Thoracic aorta (tissue), 2 donors: ENCODE measurements at regions not wholly inside any gene's neighbourhood (a gene's known extent, or its start where the extent isn't known, plus 50 kb on each side); places are given as distances from the start of the nearest gene placed in this dataset.

ENCODE experiments used
- ATAC-seq: fragments of 150-250 bp; one replicate; pipeline ENCODE4 v1.8.0; 2017; ENCODE audit warnings: low read depth; ENCODE audit not compliant: insufficient number of reproducible peaks, low FRiP score
- DNase-seq: peaks from one replicate; pipeline ENCODE4 v3.0.0-alpha.2; 2020; ENCODE audit warnings: low spot score
- H3K27ac ChIP-seq, 2 donors: fragments of 200-600 bp; sonication (generic); 1 replicate in 1 of 2; 2 replicates in 1 of 2; pipeline ENCODE4 v1.5.1; 2016; ENCODE audit warnings: mild to moderate bottlenecking in 2 of 2, moderate library complexity in 2 of 2
- H3K27me3 ChIP-seq: fragments of 200-600 bp; sonication (generic); replicated peaks from 2 replicates; pipeline ENCODE4 v1.6.0; 2016; ENCODE audit warnings: mild to moderate bottlenecking; ENCODE audit not compliant: insufficient read depth
- H3K36me3 ChIP-seq: fragments of 200-600 bp; sonication (generic); one replicate; pipeline ENCODE4 v1.5.1; 2016
- H3K4me1 ChIP-seq, 2 donors: fragments of 200-600 bp; sonication (generic); 1 replicate in 1 of 2; 2 replicates in 1 of 2; pipeline versions ENCODE4 v1.5.1 to v1.6.0; 2016; ENCODE audit warnings: low read depth in 2 of 2, mild to moderate bottlenecking in 1 of 2; ENCODE audit not compliant: control insufficient read depth in 1 of 2
- H3K4me3 ChIP-seq: fragments of 200-600 bp; sonication (generic); 2 replicates; pipeline ENCODE4 v1.5.1; 2016; ENCODE audit warnings: mild to moderate bottlenecking
- H3K9me3 ChIP-seq: fragments of 200-600 bp; sonication (generic); 2 replicates; pipeline ENCODE4 v1.5.1; 2016
- TF ChIP-seq, protein P1 (sequence below): fragments of 200-600 bp; sonication (generic); IDR thresholded peaks from one replicate; pipeline ENCODE4 v1.5.1; 2019; ENCODE audit warnings: antibody characterized with exemption

DNA sequence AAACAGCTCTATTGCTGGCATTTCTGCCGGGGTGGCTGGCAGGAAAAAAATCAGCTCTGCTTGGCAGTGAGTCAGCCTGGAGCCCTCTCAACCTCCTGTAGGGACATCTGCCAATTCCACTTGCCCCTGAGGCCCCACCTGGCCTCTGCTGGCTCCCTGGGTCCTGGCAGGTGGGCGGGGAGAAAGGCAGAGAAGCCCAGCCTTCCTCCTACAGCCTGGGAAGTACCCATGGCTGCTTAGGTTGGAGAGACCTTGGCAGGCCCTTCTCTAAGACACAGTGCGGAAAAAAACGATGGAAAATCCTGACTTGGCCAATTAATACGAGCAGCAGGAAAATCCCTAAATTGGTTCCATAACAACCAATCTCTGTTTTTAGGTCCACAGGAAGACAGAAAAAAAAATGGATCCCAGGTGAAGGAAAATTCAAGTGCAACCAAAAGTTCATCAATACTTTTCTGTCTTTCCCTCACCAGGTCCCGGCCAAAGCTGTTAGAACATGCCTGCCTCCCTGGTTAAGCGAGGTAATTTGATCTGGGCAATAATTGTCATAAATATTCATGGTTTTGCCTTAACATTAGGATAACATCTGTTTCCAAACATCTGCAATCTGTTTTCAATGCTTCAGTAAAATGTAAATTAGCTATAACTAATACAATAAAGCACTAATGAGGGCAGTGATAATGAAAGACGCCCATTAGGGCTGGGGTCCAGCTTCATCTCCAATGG is 245.9 kb downstream of the TFCP2L1 start:
- Histone ChIP-seq H3K4me3 (no peak overlapping the region), H3K36me3 (no peaks in the 10 kb centered on the region), H3K9me3 (no peaks in the 10 kb centered on the region), H3K27me3 (no peaks in the 10 kb centered on the region), H3K4me1 (peaks cover 0 to 6% of the 10 kb centered on the region in 2 donors), H3K27ac (no peak overlapping the region)
- ATAC-seq = no peak
- DNase-seq = no peak
- TF ChIP-seq, protein P1, sequence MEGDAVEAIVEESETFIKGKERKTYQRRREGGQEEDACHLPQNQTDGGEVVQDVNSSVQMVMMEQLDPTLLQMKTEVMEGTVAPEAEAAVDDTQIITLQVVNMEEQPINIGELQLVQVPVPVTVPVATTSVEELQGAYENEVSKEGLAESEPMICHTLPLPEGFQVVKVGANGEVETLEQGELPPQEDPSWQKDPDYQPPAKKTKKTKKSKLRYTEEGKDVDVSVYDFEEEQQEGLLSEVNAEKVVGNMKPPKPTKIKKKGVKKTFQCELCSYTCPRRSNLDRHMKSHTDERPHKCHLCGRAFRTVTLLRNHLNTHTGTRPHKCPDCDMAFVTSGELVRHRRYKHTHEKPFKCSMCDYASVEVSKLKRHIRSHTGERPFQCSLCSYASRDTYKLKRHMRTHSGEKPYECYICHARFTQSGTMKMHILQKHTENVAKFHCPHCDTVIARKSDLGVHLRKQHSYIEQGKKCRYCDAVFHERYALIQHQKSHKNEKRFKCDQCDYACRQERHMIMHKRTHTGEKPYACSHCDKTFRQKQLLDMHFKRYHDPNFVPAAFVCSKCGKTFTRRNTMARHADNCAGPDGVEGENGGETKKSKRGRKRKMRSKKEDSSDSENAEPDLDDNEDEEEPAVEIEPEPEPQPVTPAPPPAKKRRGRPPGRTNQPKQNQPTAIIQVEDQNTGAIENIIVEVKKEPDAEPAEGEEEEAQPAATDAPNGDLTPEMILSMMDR = no peak

DNA sequence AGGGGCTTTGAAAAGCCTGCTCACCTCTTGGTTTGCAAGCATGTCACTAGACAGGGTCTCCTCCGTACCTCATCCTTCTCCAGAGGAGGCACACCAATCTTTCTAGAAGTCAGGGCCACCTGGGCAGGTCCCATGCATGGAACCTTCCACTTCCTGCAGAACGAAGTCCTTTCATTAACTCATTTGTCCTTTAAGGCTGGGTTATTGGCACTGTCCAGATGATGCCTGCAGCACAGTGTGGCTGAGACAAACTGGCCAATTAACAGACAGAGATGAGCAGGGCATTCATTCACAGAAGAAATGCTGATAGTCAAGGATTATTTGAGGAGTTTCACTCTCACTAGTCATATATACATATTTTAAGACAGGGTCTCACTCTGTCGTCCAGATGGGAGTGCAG is 245.3 kb downstream of the TFCP2L1 start:
- peaks cover 0 to 6% of the 10 kb centered on the region in 2 donors for H3K4me1 ChIP-seq
- H3K27ac ChIP-seq = no peak overlapping the region
- no peaks in the 10 kb centered on the region for H3K27me3 ChIP-seq
- H3K9me3 ChIP-seq = no peaks in the 10 kb centered on the region
- ATAC-seq = no peak
- no peaks in the 10 kb centered on the region for H3K36me3 ChIP-seq
- no peak overlapping the region for H3K4me3 ChIP-seq
- no peak for DNase-seq
- TF ChIP-seq, protein P1 = no peak

DNA sequence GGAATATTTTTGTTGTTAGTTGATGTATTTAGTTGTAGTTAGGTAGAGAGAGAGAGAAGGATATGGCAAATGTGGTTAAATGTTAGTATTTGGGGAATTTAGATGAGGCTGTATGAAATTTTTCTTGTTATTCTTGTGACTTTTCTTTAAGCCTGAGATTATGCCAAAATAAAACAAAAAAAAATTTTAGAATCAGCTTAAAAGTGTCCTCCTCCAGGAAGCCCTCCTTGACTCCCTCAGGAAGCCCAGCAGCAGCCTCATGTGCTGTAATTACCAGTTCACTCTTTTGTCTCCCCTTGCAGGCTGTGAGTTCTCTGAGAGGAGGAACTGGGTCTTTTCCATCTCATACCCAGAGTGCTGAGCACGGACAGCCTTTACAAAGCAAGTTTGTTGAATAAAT is 243.5 kb downstream of the TFCP2L1 start:
- peaks cover 0 to 6% of the 10 kb centered on the region in 2 donors for H3K4me1 ChIP-seq
- no peaks in the 10 kb centered on the region for H3K36me3 ChIP-seq
- H3K4me3 ChIP-seq = no peak overlapping the region
- H3K27me3 ChIP-seq = no peaks in the 10 kb centered on the region
- TF ChIP-seq, protein P1 = no peak
- DNase-seq = no peak
- H3K27ac ChIP-seq = no peak overlapping the region
- ATAC-seq = no peak
- H3K9me3 ChIP-seq = no peaks in the 10 kb centered on the region

DNA sequence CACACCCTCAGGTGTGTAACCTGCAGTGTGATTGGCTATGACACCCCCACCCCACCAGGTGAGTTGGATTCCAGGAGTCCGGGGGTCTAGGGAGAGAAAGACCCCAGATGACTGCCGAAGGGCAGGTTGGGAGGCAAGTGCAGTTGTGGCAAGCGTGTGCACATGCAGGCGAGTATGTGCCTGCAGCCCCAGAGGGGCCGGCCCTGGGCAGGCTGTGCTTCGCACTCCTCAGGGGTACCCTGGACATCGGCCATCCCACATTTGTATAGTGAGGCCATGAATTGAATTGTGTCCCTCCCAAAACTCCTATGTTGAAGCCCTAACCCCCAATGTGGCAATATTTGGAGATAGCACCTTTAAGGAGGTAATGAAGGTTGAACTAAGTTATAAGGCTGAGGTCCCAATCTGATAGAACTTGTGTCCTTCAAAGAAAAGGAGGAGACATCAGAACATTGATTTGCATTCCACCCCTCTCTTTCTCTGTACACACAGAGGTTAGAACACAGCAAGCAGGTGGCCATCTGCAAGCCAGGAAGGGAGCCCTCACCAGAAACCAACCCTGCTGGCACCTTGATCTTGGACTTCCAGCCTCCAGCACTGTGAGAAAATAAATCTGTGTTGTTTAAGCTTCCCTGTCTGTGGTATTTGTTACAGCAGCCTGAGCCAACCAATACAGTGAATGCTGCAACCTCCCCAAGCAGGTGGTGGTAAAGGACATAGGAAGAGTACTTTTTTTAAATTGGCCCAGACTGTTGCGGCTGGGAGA is 241.8 kb downstream of the TFCP2L1 start:
- Histone ChIP-seq H3K4me1 (peaks cover 0 to 6% of the 10 kb centered on the region in 2 donors), H3K9me3 (no peaks in the 10 kb centered on the region), H3K4me3 (no peak overlapping the region), H3K27me3 (no peaks in the 10 kb centered on the region), H3K36me3 (no peaks in the 10 kb centered on the region), H3K27ac (no peak overlapping the region)
- TF ChIP-seq, protein P1 = no peak
- DNase-seq (no peak), ATAC-seq (no peak)

DNA sequence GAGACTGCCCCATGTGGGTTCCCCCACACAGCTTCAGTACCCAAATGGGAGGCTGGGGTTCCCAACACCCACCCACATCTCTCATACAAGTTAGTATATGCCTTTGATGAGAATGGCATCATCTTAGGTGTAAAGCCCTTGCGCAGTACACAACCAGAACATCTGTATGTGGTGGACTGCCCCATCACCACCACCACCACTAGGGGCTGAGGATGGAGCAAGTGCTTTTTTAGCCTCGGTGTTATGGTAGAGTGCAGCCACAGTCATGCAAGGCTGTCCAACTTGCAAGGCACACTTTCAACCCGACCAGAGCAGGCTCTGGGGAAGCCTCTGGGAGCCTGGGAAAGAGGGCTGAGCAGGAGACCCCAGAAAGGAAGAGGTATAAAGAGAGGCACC is 241.2 kb downstream of the TFCP2L1 start:
- DNase-seq (no peak), ATAC-seq (no peak)

More for the DNA sequence above, 241.2 kb downstream of the TFCP2L1 start:
- H3K4me1 ChIP-seq = peaks cover 0 to under 1% of the 10 kb centered on the region in 2 donors
- H3K4me3 ChIP-seq = no peak overlapping the region
- TF ChIP-seq, protein P1 = no peak
- no peaks in the 10 kb centered on the region for H3K27me3 ChIP-seq
- H3K36me3 ChIP-seq = no peaks in the 10 kb centered on the region
- no peak overlapping the region for H3K27ac ChIP-seq
- no peaks in the 10 kb centered on the region for H3K9me3 ChIP-seq
